Activated naive CD4-positive, alpha-beta T cell (primary cell): ENCODE measurements at regions not wholly inside any gene's neighbourhood (a gene's known extent, or its start where the extent isn't known, plus 50 kb on each side); places are given as distances from the start of the nearest gene placed in this dataset.

Experiments used
- DNase-seq, 4 experiments: peaks; one replicate each; lab custom pipeline; 2025; lab: John Stamatoyannopoulos, UW

- DNase-seq: no peak
These were observed 305.1 kb downstream of the CTTN start for GRCh38 chr11:70703141-70704064.

GRCh38 chr11:70705097-70705496 is 306.8 kb downstream of the CTTN start:
- DNase-seq: no peak

- DNase-seq: no peak
These were observed 307.6 kb downstream of the CTTN start for GRCh38 chr11:70705930-70706329.

GRCh38 chr11:70707821-70708220 is 309.5 kb downstream of the CTTN start:
- DNase-seq: no peak

- no peak for DNase-seq
These were observed 311.3 kb downstream of the CTTN start for GRCh38 chr11:70709596-70709995.

- DNase-seq: no peak
These were observed 311.9 kb downstream of the CTTN start for GRCh38 chr11:70710192-70710591.

- DNase-seq: no peak
These were observed 312.3 kb downstream of the CTTN start for GRCh38 chr11:70710601-70711000.

- DNase-seq: no peak
These were observed 313.0 kb downstream of the CTTN start for GRCh38 chr11:70711095-70711910.

- DNase-seq: no peak
These were observed 313.5 kb downstream of the CTTN start for GRCh38 chr11:70711911-70712185.

- no peak for DNase-seq
These were observed 314.1 kb downstream of the CTTN start for GRCh38 chr11:70712471-70712870.

GRCh38 chr11:70713086-70713835 is 314.9 kb downstream of the CTTN start:
- no peak for DNase-seq

GRCh38 chr11:70713988-70714665 is 315.8 kb downstream of the CTTN start:
- DNase-seq: no peak

- DNase-seq: no peak
These were observed 317.0 kb downstream of the CTTN start for GRCh38 chr11:70715166-70715951.

GRCh38 chr11:70716216-70716615 is 317.9 kb downstream of the CTTN start:
- DNase-seq: no peak

- no peak for DNase-seq
These were observed 318.9 kb downstream of the CTTN start for GRCh38 chr11:70716986-70717775.

GRCh38 chr11:70717936-70718595 is 319.7 kb downstream of the CTTN start:
- no peak for DNase-seq

GRCh38 chr11:70719516-70719915 is 321.2 kb downstream of the CTTN start:
- no peak for DNase-seq

GRCh38 chr11:70720281-70720680 is 322.0 kb downstream of the CTTN start:
- DNase-seq: no peak

- no peak for DNase-seq
These were observed 322.7 kb downstream of the CTTN start for GRCh38 chr11:70721006-70721405.

- DNase-seq: no peak
These were observed 326.9 kb downstream of the CTTN start for GRCh38 chr11:70725278-70725677.
